Stimulated activated CD4-positive, alpha-beta T cell treated with anti-CD3 and anti-CD28 coated beads, Interleukin-15, amount 100 ng/mL, for 24 hours (primary cell): ENCODE measurements at regions not wholly inside any gene's neighbourhood (a gene's known extent, or its start where the extent isn't known, plus 50 kb on each side); places are given as distances from the start of the nearest gene placed in this dataset.
"Not testable (repeated sequence)": the region's sequence is repeated elsewhere in the genome, so short reads cannot be mapped to it uniquely, and the experiment has no call there.

Source experiments
- DNase-seq: peaks from one replicate; pipeline ENCODE4 v3.0.0-alpha.2; 2020

- no peak for DNase-seq
Measured at GRCh38 chr1:115531631-115532264, 110.0 kb upstream of the VANGL1 start.

- no peak for DNase-seq
Measured at GRCh38 chr1:115530407-115530806, 111.4 kb upstream of the VANGL1 start.

GRCh38 chr1:115529216-115529897 lies 112.4 kb upstream of the VANGL1 start:
- no peak for DNase-seq

GRCh38 chr1:115528336-115528735 lies 113.4 kb upstream of the VANGL1 start:
- DNase-seq, result not testable (repeated sequence)

- DNase-seq, result no peak
Measured at GRCh38 chr1:115527746-115528145, 114.0 kb upstream of the VANGL1 start.

GRCh38 chr1:115526900-115527299 lies 114.9 kb upstream of the VANGL1 start:
- no peak for DNase-seq

GRCh38 chr1:115524236-115524635 lies 117.5 kb upstream of the VANGL1 start:
- no peak for DNase-seq

- no peak for DNase-seq
Measured at GRCh38 chr1:115522386-115522785, 119.4 kb upstream of the VANGL1 start.

- DNase-seq, result no peak
Measured at GRCh38 chr1:115515270-115515669, 126.5 kb upstream of the VANGL1 start.

GRCh38 chr1:115510226-115510625 lies 131.5 kb upstream of the VANGL1 start:
- not testable (repeated sequence) for DNase-seq

GRCh38 chr1:115507901-115508300 lies 133.9 kb upstream of the VANGL1 start:
- DNase-seq, result no peak

- no peak for DNase-seq
Measured at GRCh38 chr1:115506924-115507589, 134.7 kb upstream of the VANGL1 start.

- DNase-seq, result no peak
Measured at GRCh38 chr1:115506518-115506917, 135.3 kb upstream of the VANGL1 start.

- DNase-seq, result no peak
Measured at GRCh38 chr1:115505148-115505571, 136.6 kb upstream of the VANGL1 start.

- DNase-seq, result not testable (repeated sequence)
Measured at GRCh38 chr1:115502183-115502582, 139.6 kb upstream of the VANGL1 start.

- no peak for DNase-seq
Measured at GRCh38 chr1:115501476-115501875, 140.3 kb upstream of the VANGL1 start.

- DNase-seq, result no peak
Measured at GRCh38 chr1:115499253-115499652, 142.5 kb upstream of the VANGL1 start.

GRCh38 chr1:115496904-115497527 lies 144.8 kb upstream of the VANGL1 start:
- no peak for DNase-seq

GRCh38 chr1:115495625-115496024 lies 146.1 kb upstream of the VANGL1 start:
- no peak for DNase-seq

- no peak for DNase-seq
Measured at GRCh38 chr1:115495111-115495510, 146.7 kb upstream of the VANGL1 start.

GRCh38 chr1:115493834-115494233 lies 147.9 kb upstream of the VANGL1 start:
- no peak for DNase-seq

- DNase-seq, result no peak
Measured at GRCh38 chr1:115492880-115493279, 148.9 kb upstream of the VANGL1 start.

- no peak for DNase-seq
Measured at GRCh38 chr1:115492019-115492595, 149.7 kb upstream of the VANGL1 start.
